ENCODE measurements at regions not wholly inside any gene's neighbourhood (a gene's known extent, or its start where the extent isn't known, plus 50 kb on each side); places are given as distances from the start of the nearest gene placed in this dataset.
"Not testable (repeated sequence)": the region's sequence is repeated elsewhere in the genome, so short reads cannot be mapped to it uniquely, and the experiment has no call there.

DNA sequence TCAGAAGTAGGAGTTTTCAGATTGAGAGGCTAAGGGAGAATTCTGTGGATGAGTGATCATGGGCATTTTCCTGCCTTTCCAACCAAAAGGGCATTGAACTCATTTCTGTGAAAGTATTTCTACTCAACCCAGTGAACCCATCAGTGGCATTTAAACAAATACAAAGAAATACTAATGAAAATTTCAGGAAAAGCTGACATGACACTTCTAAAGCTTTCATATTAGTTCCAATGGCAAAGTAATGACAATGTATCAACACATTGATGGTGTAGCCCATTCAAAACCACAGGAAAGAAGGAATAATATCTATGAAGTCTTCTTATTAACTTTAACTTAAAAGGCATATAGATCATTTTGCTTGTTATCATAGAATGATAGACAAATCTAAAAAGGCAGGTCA is 183.5 kb upstream of the ANXA10 start:
- H3K27ac Mint-ChIP-seq = no peak overlapping the region
- no peaks in the 10 kb centered on the region for H3K9me3 ChIP-seq (ENCODE audit: low read depth)
- no peak for DNase-seq (ENCODE audit: low spot score)
- no peak overlapping the region for H3K4me3 Mint-ChIP-seq
- H4K20me1 ChIP-seq (ENCODE audit: low read depth) = no peaks in the 10 kb centered on the region
- no peaks in the 10 kb centered on the region for H3K36me3 Mint-ChIP-seq
- peaks cover 3% of the 10 kb centered on the region for H3K4me1 Mint-ChIP-seq
- H2AFZ ChIP-seq (replicated peaks) = no peak overlapping the region
- H3K9me3 Mint-ChIP-seq = no peaks in the 10 kb centered on the region
- H3K4me2 ChIP-seq = no peak overlapping the region
- TF ChIP-seq, protein P1, sequence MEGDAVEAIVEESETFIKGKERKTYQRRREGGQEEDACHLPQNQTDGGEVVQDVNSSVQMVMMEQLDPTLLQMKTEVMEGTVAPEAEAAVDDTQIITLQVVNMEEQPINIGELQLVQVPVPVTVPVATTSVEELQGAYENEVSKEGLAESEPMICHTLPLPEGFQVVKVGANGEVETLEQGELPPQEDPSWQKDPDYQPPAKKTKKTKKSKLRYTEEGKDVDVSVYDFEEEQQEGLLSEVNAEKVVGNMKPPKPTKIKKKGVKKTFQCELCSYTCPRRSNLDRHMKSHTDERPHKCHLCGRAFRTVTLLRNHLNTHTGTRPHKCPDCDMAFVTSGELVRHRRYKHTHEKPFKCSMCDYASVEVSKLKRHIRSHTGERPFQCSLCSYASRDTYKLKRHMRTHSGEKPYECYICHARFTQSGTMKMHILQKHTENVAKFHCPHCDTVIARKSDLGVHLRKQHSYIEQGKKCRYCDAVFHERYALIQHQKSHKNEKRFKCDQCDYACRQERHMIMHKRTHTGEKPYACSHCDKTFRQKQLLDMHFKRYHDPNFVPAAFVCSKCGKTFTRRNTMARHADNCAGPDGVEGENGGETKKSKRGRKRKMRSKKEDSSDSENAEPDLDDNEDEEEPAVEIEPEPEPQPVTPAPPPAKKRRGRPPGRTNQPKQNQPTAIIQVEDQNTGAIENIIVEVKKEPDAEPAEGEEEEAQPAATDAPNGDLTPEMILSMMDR (IDR thresholded peaks at IDR 0.05) = no peak
- no peak for TF ChIP-seq EZH2 (IDR thresholded peaks at IDR 0.05)
- no peak overlapping the region for H3K4me3 ChIP-seq
- H3K9ac ChIP-seq = no peak overlapping the region
- H3K27me3 ChIP-seq = no peaks in the 10 kb centered on the region
- H3K36me3 ChIP-seq = no peaks in the 10 kb centered on the region
- H3K27me3 Mint-ChIP-seq (ENCODE audit: insufficient read depth, low read depth) = no peaks in the 10 kb centered on the region
- H3K27ac ChIP-seq = no peak overlapping the region
- H3K79me2 ChIP-seq (ENCODE audit: low read depth) = no peaks in the 10 kb centered on the region
- H3K4me1 ChIP-seq = no peaks in the 10 kb centered on the region
- H3F3A ChIP-seq (ENCODE audit: low read depth) = no peaks in the 10 kb centered on the region

DNA sequence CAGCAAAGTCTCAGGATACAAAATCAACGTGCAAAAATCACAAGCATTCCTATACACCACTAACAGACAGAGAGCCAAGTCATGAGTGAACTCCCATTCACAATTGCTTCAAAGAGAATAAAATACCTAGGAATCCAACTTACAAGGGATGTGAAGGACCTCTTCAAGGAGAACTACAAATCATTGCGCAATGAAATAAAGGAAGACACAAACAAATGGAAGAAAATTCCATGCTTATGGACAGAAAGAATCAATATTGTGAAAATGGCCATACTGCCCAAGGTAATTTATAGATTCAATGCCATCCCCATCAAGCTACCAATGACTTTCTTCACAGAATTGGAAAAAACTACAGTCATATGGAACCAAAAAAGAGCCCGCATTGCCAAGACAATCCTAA is 179.8 kb upstream of the ANXA10 start:
- not testable (repeated sequence) for H3K79me2 ChIP-seq (ENCODE audit: low read depth); H3K36me3 ChIP-seq; H3K4me1 ChIP-seq; DNase-seq (ENCODE audit: low spot score); H3K27ac ChIP-seq; H3K27me3 Mint-ChIP-seq (ENCODE audit: insufficient read depth, low read depth); H3K4me2 ChIP-seq; H3K9me3 ChIP-seq (ENCODE audit: low read depth); H3K9me3 Mint-ChIP-seq; H3K36me3 Mint-ChIP-seq; H3K27ac Mint-ChIP-seq; H3F3A ChIP-seq (ENCODE audit: low read depth); H3K4me1 Mint-ChIP-seq; H3K27me3 ChIP-seq; H4K20me1 ChIP-seq (ENCODE audit: low read depth); H3K4me3 Mint-ChIP-seq; H3K4me3 ChIP-seq; H2AFZ ChIP-seq (replicated peaks); H3K9ac ChIP-seq

DNA sequence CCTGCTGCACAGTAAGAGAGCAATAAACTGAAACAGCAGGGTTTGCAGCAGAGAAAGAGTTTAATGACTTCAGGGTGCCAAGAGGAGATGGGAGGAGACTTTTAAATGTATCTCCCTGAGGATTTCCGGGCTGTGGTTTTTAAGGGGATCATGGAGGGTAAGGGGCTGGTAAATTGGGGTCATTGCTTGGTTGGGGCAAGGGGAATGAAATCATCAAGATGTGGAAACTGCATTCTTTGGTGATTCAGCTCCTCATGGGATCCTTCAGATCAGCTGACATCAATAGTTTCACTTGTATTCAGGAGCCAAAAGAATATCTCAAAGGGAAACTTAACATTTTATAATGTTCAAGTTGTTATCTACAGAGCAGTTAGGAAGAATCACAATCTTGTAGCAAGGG is 174.3 kb upstream of the ANXA10 start:
- TF ChIP-seq EZH2phosphoT487 (IDR thresholded peaks at IDR 0.05) = no peak
- TF ChIP-seq, protein P1 (IDR thresholded peaks at IDR 0.05) = no peak
- no peak for TF ChIP-seq EZH2 (IDR thresholded peaks at IDR 0.05)

DNA sequence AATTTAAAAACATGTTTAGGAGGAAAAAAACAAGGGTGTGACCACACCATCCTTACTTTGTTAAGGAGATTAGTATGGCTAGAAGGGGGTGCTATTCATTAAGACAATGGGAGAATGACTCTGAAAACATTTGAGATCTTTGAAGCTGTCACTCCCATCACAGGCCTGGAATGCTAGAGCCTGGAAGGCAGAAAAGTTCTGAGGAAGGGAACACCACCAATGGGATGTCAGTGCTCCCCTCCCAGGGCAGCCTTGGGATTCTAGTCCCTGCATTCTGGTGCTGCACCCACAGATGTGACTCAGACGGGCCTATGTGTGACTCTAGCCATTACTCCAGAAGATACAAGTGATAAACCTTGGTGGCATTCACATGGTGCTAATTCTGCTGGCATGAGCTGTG is 162.2 kb upstream of the ANXA10 start:
- Mint-ChIP-seq H3K4me3 (no peak overlapping the region), H3K27me3 (ENCODE audit: insufficient read depth, low read depth) (no peaks in the 10 kb centered on the region), H3K27ac (no peak overlapping the region), H3K4me1 (peaks cover 13% of the 10 kb centered on the region), H3K36me3 (no peaks in the 10 kb centered on the region), H3K9me3 (no peaks in the 10 kb centered on the region)
- DNase-seq (ENCODE audit: low spot score) = peak; percentile 55
- Histone ChIP-seq H3K9ac (no peak overlapping the region), H2AFZ (replicated peaks) (peak overlapping the region; percentile 34), H3K36me3 (no peaks in the 10 kb centered on the region), H3K27ac (peak overlapping the region; percentile 85), H3K79me2 (ENCODE audit: low read depth) (no peaks in the 10 kb centered on the region), H3K9me3 (ENCODE audit: low read depth) (no peaks in the 10 kb centered on the region), H3K4me3 (no peak overlapping the region), H3K27me3 (no peaks in the 10 kb centered on the region), H3F3A (ENCODE audit: low read depth) (peaks cover 13% of the 10 kb centered on the region), H4K20me1 (ENCODE audit: low read depth) (no peaks in the 10 kb centered on the region), H3K4me1 (peaks cover 22% of the 10 kb centered on the region), H3K4me2 (peak overlapping the region; percentile 63)
- TF ChIP-seq EZH2 (IDR thresholded peaks at IDR 0.05) = no peak
- no peak for TF ChIP-seq EZH2phosphoT487 (IDR thresholded peaks at IDR 0.05)
- TF ChIP-seq, protein P1 (IDR thresholded peaks at IDR 0.05) = no peak

More for the DNA sequence above, 174.3 kb upstream of the ANXA10 start:
- Histone ChIP-seq H3K27me3 (no peaks in the 10 kb centered on the region), H3K9ac (no peak overlapping the region), H3K4me2 (no peak overlapping the region), H3K79me2 (ENCODE audit: low read depth) (no peaks in the 10 kb centered on the region), H3K27ac (no peak overlapping the region), H3K9me3 (ENCODE audit: low read depth) (no peaks in the 10 kb centered on the region), H2AFZ (replicated peaks) (no peak overlapping the region), H3K4me1 (no peaks in the 10 kb centered on the region), H3K4me3 (no peak overlapping the region), H4K20me1 (ENCODE audit: low read depth) (no peaks in the 10 kb centered on the region), H3K36me3 (no peaks in the 10 kb centered on the region), H3F3A (ENCODE audit: low read depth) (no peaks in the 10 kb centered on the region)
- Mint-ChIP-seq H3K9me3 (peaks cover 6% of the 10 kb centered on the region), H3K4me1 (no peaks in the 10 kb centered on the region), H3K27me3 (ENCODE audit: insufficient read depth, low read depth) (peaks cover under 1% of the 10 kb centered on the region), H3K27ac (no peak overlapping the region), H3K4me3 (no peak overlapping the region), H3K36me3 (no peaks in the 10 kb centered on the region)
- no peak for DNase-seq (ENCODE audit: low spot score)

Measured in neural progenitor cell (in vitro differentiated cells).